B cell (primary cell): ENCODE measurements at regions not wholly inside any gene's neighbourhood (a gene's known extent, or its start where the extent isn't known, plus 50 kb on each side); places are given as distances from the start of the nearest gene placed in this dataset.

Experiments used
- ATAC-seq: fragments of 200-7000 bp; cut with Tn5 transposase; one replicate; pipeline ENCODE4 v1.10.0; 2021; ENCODE audit warnings: low read depth, mild to moderate bottlenecking, moderate number of reproducible peaks, moderate library complexity
- CTCF ChIA-PET: fragments of 350-600 bp; sonication (Branson Sonifier 250); formaldehyde crosslinking; loops from one replicate; lab custom pipeline; 2021; ENCODE audit warnings: antibody characterized with exemption, inconsistent platforms; lab: Charles Lee
- POLR2A ChIA-PET: fragments of 350-600 bp; sonication (Branson Sonifier 250); formaldehyde crosslinking; loops from one replicate; lab custom pipeline; 2021; ENCODE audit warnings: antibody characterized with exemption; lab: Charles Lee
- DNase-seq: peaks from one replicate; pipeline ENCODE4 v3.0.0; 2013
- H2AFZ ChIP-seq: 2 replicates; pipeline ENCODE4 v1.6.1; 2012; ENCODE audit warnings: mild to moderate bottlenecking, low read depth, low read length; ENCODE audit not compliant: insufficient read depth, poor library complexity, severe bottlenecking
- H3K27ac ChIP-seq, 2 donors: 1 replicate in 1 of 2; 2 replicates in 1 of 2; pipeline ENCODE4 v1.5.1; 2012 to 2013; ENCODE audit warnings: low read length in 2 of 2, mild to moderate bottlenecking in 2 of 2, moderate library complexity in 1 of 2
- H3K27me3 ChIP-seq, 4 experiments: fragments of 200-600 bp in 1 of 4; sonication (generic) in 1 of 4; replicated peaks in 1 of 4; 1 replicate in 2 of 4; 2 replicates in 2 of 4; pipeline versions ENCODE4 v1.6.1 to v1.7.0; 2013 to 2016; ENCODE audit warnings: low read length in 3 of 4, mild to moderate bottlenecking in 2 of 4, mixed read lengths in 1 of 4, moderate library complexity in 1 of 4; ENCODE audit not compliant: insufficient read depth in 4 of 4, control insufficient read depth in 3 of 4; ENCODE audit errors: control extremely low read depth in 1 of 4
- H3K36me3 ChIP-seq, 2 experiments: replicated peaks in 1 of 2; 1 replicate in 1 of 2; 2 replicates in 1 of 2; pipeline versions ENCODE4 v1.6.1 to v1.7.1; 2013; ENCODE audit warnings: low read length in 1 of 2; ENCODE audit not compliant: insufficient read depth in 2 of 2, control insufficient read depth in 1 of 2; ENCODE audit errors: control extremely low read depth in 1 of 2, extremely low read depth in 1 of 2
- H3K4me1 ChIP-seq, 2 donors: fragments of 200-600 bp in 1 of 2; sonication (generic) in 1 of 2; 1 replicate in 1 of 2; 2 replicates in 1 of 2; pipeline versions ENCODE4 v1.5.1 to v1.6.1; 2013 to 2017; ENCODE audit warnings: low read length in 2 of 2; ENCODE audit not compliant: control insufficient read depth in 2 of 2, insufficient read depth in 2 of 2
- H3K4me2 ChIP-seq: replicated peaks from 2 replicates; pipeline ENCODE3; 2012; ENCODE audit warnings: mild to moderate bottlenecking, low read depth, low read length; ENCODE audit not compliant: poor library complexity, severe bottlenecking
- H3K4me3 ChIP-seq, 5 experiments: fragments of 200-600 bp in 1 of 5; sonication (generic) in 1 of 5; 1 replicate in 3 of 5; 2 replicates in 2 of 5; pipeline versions ENCODE4 v1.5.1 to v1.7.0; 2011 to 2016; ENCODE audit warnings: low read length in 4 of 5, mild to moderate bottlenecking in 4 of 5, low read depth in 2 of 5, control low read depth in 1 of 5, moderate library complexity in 1 of 5; ENCODE audit not compliant: insufficient read depth in 1 of 5; ENCODE audit errors: control extremely low read depth in 1 of 5, extremely low read depth in 1 of 5
- H3K79me2 ChIP-seq: fragments of 200-600 bp; sonication (generic); one replicate; pipeline ENCODE4 v1.6.0; 2016; ENCODE audit warnings: low read length; ENCODE audit not compliant: control insufficient read depth, insufficient read depth
- H3K9ac ChIP-seq: fragments of 200-600 bp; sonication (generic); 2 replicates; pipeline ENCODE4 v1.6.1; 2017; ENCODE audit warnings: mild to moderate bottlenecking, low read length, moderate library complexity
- H3K9me3 ChIP-seq, 3 donors: one replicate each; pipeline versions ENCODE4 v1.6.1 to v1.7.1; 2013; ENCODE audit warnings: low read length in 2 of 3; ENCODE audit not compliant: control insufficient read depth in 2 of 3, insufficient read depth in 1 of 3; ENCODE audit errors: control extremely low read depth in 1 of 3
- H4K20me1 ChIP-seq: 2 replicates; pipeline ENCODE4 v1.6.0; 2012; ENCODE audit warnings: mild to moderate bottlenecking, low read length; ENCODE audit not compliant: insufficient read depth, control insufficient read depth, poor library complexity, severe bottlenecking
- H3K27ac Mint-ChIP-seq: one replicate; pipeline ENCODE4 v1.8.0; 2021; ENCODE audit warnings: mixed read lengths
- H3K27me3 Mint-ChIP-seq: one replicate; pipeline ENCODE4 v1.8.0; 2021; ENCODE audit warnings: mixed read lengths
- H3K4me1 Mint-ChIP-seq: one replicate; pipeline ENCODE4 v1.8.0; 2021; ENCODE audit warnings: mixed read lengths
- H3K4me3 Mint-ChIP-seq: one replicate; pipeline ENCODE4 v1.8.0; 2021; ENCODE audit warnings: mixed read lengths
- H3K9me3 Mint-ChIP-seq: one replicate; pipeline ENCODE4 v1.8.0; 2022; ENCODE audit warnings: mixed read lengths; ENCODE audit not compliant: insufficient read depth
- EZH2 ChIP-seq: IDR thresholded peaks from 2 replicates; pipeline ENCODE4 v1.6.1; 2012; ENCODE audit warnings: borderline replicate concordance, low read depth, mild to moderate bottlenecking, moderate library complexity, low read length; ENCODE audit not compliant: insufficient read depth, poor library complexity, severe bottlenecking
- WGBS: methylation state at CpG from one replicate; pipeline ENCODE4 v1.1.5; 2013; ENCODE audit warnings: missing lambda C conversion rate; ENCODE audit not compliant: insufficient coverage; 5-methylcytosine and 5-hydroxymethylcytosine counted together
- intact Hi-C: fragments of 100-400 bp; cut with micrococcal nuclease; formaldehyde crosslinking; loops from one replicate; pipeline ENCODE4 v1.10.0; 2022
- TF ChIP-seq, protein P1 (sequence below): fragments of 200-600 bp; IDR thresholded peaks from one replicate; pipeline ENCODE4 v1.8.0; 2022; ENCODE audit warnings: antibody characterized with exemption, mild to moderate bottlenecking

DNA sequence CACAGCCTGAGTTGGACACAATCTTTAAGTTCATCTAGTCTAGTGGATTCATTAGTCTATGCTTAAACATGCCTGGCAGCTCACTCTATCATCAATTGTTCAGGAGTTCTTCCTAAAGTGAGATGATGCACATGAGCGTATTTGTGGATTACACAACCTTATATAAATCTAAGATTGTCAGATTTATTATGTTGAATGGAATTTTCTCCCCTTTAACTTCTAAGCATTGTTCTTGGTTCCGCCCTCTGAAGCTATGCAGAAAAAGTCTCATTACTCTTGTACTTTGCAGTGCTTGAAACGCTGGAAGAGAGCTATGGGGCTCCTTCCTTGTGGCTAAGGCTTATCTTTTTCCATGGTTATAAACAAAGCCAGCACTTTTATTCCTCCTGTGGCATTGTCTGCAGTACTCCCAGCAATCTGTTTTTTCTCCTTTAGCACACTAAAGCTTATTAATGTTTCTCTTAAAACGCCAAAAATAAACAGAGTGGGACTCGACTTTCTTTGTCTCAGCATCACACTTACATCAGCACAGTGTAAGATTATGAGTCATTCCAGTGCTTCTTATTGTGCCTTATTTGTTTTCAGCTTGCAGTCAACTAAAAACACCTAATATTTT lies 316.8 kb upstream of the CAMK1G start:
- H3K4me1 Mint-ChIP-seq = no peaks in the 10 kb centered on the region
- Histone ChIP-seq H3K27me3 (no peaks in the 10 kb centered on the region), H3K4me1 (no peaks in the 10 kb centered on the region), H3K27ac (no peak overlapping the region), H2AFZ (no peak overlapping the region), H3K79me2 (no peaks in the 10 kb centered on the region), H3K9me3 (no peaks in the 10 kb centered on the region), H3K4me2 (no peak overlapping the region), H4K20me1 (no peaks in the 10 kb centered on the region), H3K4me3 (no peak overlapping the region), H3K9ac (no peak overlapping the region), H3K36me3 (no peaks in the 10 kb centered on the region)
- POLR2A ChIA-PET = no interaction called here
- DNase-seq (no peak), ATAC-seq (no peak)
- WGBS = 67% methylated on average over 1 of the region's 5 CpGs
- no peaks in the 10 kb centered on the region for H3K9me3 Mint-ChIP-seq
- H3K27me3 Mint-ChIP-seq = peaks cover 4% of the 10 kb centered on the region
- intact Hi-C loops = no loop called here
- no peak overlapping the region for H3K27ac Mint-ChIP-seq
- TF ChIP-seq, protein P1, sequence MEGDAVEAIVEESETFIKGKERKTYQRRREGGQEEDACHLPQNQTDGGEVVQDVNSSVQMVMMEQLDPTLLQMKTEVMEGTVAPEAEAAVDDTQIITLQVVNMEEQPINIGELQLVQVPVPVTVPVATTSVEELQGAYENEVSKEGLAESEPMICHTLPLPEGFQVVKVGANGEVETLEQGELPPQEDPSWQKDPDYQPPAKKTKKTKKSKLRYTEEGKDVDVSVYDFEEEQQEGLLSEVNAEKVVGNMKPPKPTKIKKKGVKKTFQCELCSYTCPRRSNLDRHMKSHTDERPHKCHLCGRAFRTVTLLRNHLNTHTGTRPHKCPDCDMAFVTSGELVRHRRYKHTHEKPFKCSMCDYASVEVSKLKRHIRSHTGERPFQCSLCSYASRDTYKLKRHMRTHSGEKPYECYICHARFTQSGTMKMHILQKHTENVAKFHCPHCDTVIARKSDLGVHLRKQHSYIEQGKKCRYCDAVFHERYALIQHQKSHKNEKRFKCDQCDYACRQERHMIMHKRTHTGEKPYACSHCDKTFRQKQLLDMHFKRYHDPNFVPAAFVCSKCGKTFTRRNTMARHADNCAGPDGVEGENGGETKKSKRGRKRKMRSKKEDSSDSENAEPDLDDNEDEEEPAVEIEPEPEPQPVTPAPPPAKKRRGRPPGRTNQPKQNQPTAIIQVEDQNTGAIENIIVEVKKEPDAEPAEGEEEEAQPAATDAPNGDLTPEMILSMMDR = no peak
- no peak for TF ChIP-seq EZH2
- no peak overlapping the region for H3K4me3 Mint-ChIP-seq
- CTCF ChIA-PET = interaction anchor here (1.9 kb wide), 1 partner anchor 18 kb away, joined by 6 read pairs; no protein-coding TSS in a partner anchor

DNA sequence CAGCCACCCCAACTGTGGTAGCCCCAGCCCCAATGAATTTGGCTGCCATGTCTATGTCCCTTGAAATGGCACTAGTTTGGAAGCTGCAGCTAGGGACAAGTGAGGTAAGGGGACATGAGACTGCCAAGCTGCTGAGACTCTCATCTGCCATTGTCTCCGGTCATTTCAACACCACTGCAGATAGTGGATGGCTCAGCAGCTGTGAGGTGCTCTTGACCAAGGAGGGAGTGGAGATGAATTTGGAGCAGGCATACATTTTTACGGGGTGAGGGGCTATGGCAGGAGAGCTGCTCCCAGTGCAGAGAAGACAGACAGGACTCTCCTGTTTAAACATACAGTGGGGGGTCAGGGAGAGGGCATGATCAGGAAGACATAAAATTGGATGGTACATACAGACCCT lies 315.5 kb upstream of the CAMK1G start:
- Mint-ChIP-seq H3K4me3 (no peak overlapping the region), H3K9me3 (no peaks in the 10 kb centered on the region), H3K27ac (no peak overlapping the region), H3K4me1 (no peaks in the 10 kb centered on the region), H3K27me3 (peaks cover 4% of the 10 kb centered on the region)
- no peak for ATAC-seq
- Histone ChIP-seq H2AFZ (no peak overlapping the region), H3K9me3 (no peaks in the 10 kb centered on the region), H3K27me3 (no peaks in the 10 kb centered on the region), H3K27ac (no peak overlapping the region), H3K4me2 (no peak overlapping the region), H3K36me3 (no peaks in the 10 kb centered on the region), H3K4me1 (no peaks in the 10 kb centered on the region), H3K4me3 (no peak overlapping the region), H4K20me1 (no peaks in the 10 kb centered on the region), H3K9ac (no peak overlapping the region), H3K79me2 (no peaks in the 10 kb centered on the region)
- intact Hi-C loops = no loop called here
- POLR2A ChIA-PET = no interaction called here
- CTCF ChIA-PET = interaction anchor here (1.9 kb wide), 1 partner anchor 19 kb away, joined by 6 read pairs; no protein-coding TSS in a partner anchor
- TF ChIP-seq, protein P1 = no peak
- no peak for TF ChIP-seq EZH2
- WGBS = 94% methylated on average over 2 of the region's 2 CpGs
- DNase-seq = no peak
